DOHH2 (cell line): ENCODE measurements at regions not wholly inside any gene's neighbourhood (a gene's known extent, or its start where the extent isn't known, plus 50 kb on each side); places are given as distances from the start of the nearest gene placed in this dataset.

Experiments
- H3F3A ChIP-seq: fragments of 200-600 bp; sonication (generic), shearing (Covaris generic); 2 replicates; pipeline ENCODE4 v1.6.0; 2016; ENCODE audit warnings: antibody characterized with exemption, mild to moderate bottlenecking; ENCODE audit not compliant: control insufficient read depth, insufficient read depth
- H3K27ac ChIP-seq: fragments of 200-600 bp; sonication (generic); 2 replicates; pipeline ENCODE4 v1.5.1; 2014; ENCODE audit warnings: low read depth, mild to moderate bottlenecking, low read length, moderate library complexity
- H3K27me3 ChIP-seq: fragments of 200-600 bp; sonication (generic); 2 replicates; pipeline ENCODE4 v1.6.1; 2014; ENCODE audit warnings: mild to moderate bottlenecking, low read length, mixed read lengths; ENCODE audit not compliant: control insufficient read depth
- H3K36me3 ChIP-seq: fragments of 200-600 bp; sonication (generic); 2 replicates; pipeline ENCODE4 v1.6.1; 2014; ENCODE audit warnings: mild to moderate bottlenecking, low read length, moderate library complexity, mixed read lengths; ENCODE audit not compliant: control insufficient read depth
- H3K4me1 ChIP-seq: fragments of 200-600 bp; sonication (generic); 2 replicates; pipeline ENCODE4 v1.6.1; 2014; ENCODE audit warnings: mild to moderate bottlenecking, low read length, mixed read lengths; ENCODE audit not compliant: control insufficient read depth
- H3K4me2 ChIP-seq: fragments of 200-600 bp; sonication (generic); 2 replicates; pipeline ENCODE4 v1.6.0; 2014; ENCODE audit warnings: mild to moderate bottlenecking, low read length, moderate library complexity
- H3K4me3 ChIP-seq: fragments of 200-600 bp; sonication (generic); 2 replicates; pipeline ENCODE4 v1.5.1; 2014; ENCODE audit warnings: mild to moderate bottlenecking, low read length, mixed read lengths
- H3K79me2 ChIP-seq: fragments of 200-600 bp; sonication (generic); 2 replicates; pipeline ENCODE4 v1.6.1; 2014; ENCODE audit warnings: mild to moderate bottlenecking, low read length, mixed read lengths; ENCODE audit not compliant: control insufficient read depth
- H3K9me2 ChIP-seq: fragments of 200-600 bp; sonication (generic); replicated peaks from 2 replicates; pipeline ENCODE4 v1.6.1; 2014; ENCODE audit warnings: mild to moderate bottlenecking, low read length, mixed read lengths; ENCODE audit not compliant: control insufficient read depth
- H3K9me3 ChIP-seq: fragments of 200-600 bp; sonication (generic); 2 replicates; pipeline ENCODE4 v1.6.1; 2014; ENCODE audit warnings: antibody characterized with exemption, low read length, mixed read lengths; ENCODE audit not compliant: control insufficient read depth, insufficient read depth
- H4K20me1 ChIP-seq: fragments of 200-600 bp; sonication (generic); 2 replicates; pipeline ENCODE4 v1.6.0; 2014; ENCODE audit warnings: low read depth, mild to moderate bottlenecking, antibody characterized with exemption, low read length, moderate library complexity; ENCODE audit not compliant: control insufficient read depth, insufficient read depth
- CTCF ChIP-seq: fragments of 200-600 bp; sonication (generic); IDR thresholded peaks from one replicate; pipeline ENCODE4 v1.5.1; 2014; ENCODE audit warnings: antibody characterized with exemption, mild to moderate bottlenecking, low read depth, low read length; ENCODE audit not compliant: poor library complexity, severe bottlenecking
- EZH2phosphoT487 ChIP-seq: fragments of 200-600 bp; sonication (generic); IDR thresholded peaks from 2 replicates; pipeline ENCODE4 v1.6.1; 2017; ENCODE audit warnings: borderline replicate concordance, mild to moderate bottlenecking, antibody characterized with exemption, low read length, moderate library complexity, mixed read lengths

DNA sequence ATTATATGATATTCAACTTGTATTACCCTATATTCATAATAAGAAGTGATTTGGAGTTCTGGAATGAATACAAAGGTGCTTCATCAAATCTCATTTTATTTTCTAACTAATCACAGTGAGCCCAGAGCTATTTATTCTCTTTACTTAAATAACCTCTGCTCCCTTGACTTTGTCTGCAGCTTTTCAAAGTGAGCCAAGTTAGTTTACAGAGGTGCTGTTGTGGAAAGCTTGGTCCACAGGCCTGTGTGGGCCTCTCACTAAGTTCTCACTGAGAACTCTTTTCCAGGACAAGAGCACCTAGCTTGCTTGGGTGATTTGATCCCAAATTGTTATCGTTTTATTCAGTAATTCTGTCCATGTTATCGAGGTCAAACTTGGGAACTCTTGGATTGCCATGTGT, 319.3 kb downstream of the RFC3 start:
- TF ChIP-seq CTCF (no peak), EZH2phosphoT487 (no peak)
- Histone ChIP-seq H3K27me3 (no peaks in the 10 kb centered on the region), H3K79me2 (no peaks in the 10 kb centered on the region), H3K4me1 (no peaks in the 10 kb centered on the region), H3K36me3 (no peaks in the 10 kb centered on the region), H3K9me3 (no peaks in the 10 kb centered on the region), H3K27ac (no peak overlapping the region), H3K9me2 (no peaks in the 10 kb centered on the region), H3F3A (no peaks in the 10 kb centered on the region), H3K4me2 (no peak overlapping the region), H3K4me3 (no peak overlapping the region), H4K20me1 (no peaks in the 10 kb centered on the region)

DNA sequence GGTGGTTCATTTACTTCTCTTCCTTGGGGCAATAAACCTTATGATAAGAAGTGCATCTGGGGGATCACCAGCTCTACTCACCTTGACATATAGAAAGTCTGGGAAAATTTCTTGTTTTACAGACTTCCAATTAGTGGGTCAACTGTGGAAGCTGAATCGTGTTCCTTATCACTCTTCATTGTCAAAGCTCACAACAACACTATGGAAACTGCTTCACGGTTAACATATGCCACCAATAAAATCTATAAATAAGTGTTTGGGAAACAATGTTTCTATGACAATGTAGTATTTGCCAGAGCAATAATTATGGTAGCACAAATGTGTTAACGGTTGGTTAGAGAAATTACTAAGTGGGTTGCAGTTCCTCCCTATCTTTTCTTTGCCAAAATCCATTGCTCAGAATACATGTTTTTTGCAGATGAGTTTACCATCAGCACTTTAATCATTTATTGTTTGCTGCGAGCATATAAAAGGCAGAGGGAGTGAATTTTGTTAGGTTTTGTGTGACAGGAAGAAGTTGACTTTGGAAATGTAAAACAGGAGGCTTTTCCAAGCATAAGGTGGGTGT, 321.8 kb downstream of the RFC3 start:
- no peak overlapping the region for H3K27ac ChIP-seq
- no peaks in the 10 kb centered on the region for H3K4me1 ChIP-seq
- no peak overlapping the region for H3K4me2 ChIP-seq
- no peaks in the 10 kb centered on the region for H3K79me2 ChIP-seq
- H3K27me3 ChIP-seq, result no peaks in the 10 kb centered on the region
- H3F3A ChIP-seq, result no peaks in the 10 kb centered on the region
- H3K9me2 ChIP-seq, result no peaks in the 10 kb centered on the region
- H3K4me3 ChIP-seq, result no peak overlapping the region
- no peaks in the 10 kb centered on the region for H3K36me3 ChIP-seq
- H4K20me1 ChIP-seq, result no peaks in the 10 kb centered on the region
- no peaks in the 10 kb centered on the region for H3K9me3 ChIP-seq
- TF ChIP-seq EZH2phosphoT487 (no peak), CTCF (no peak)

GRCh38 chr13:34143637-34144036, 325.7 kb downstream of the RFC3 start:
- TF ChIP-seq CTCF (no peak), EZH2phosphoT487 (no peak)
- Histone ChIP-seq H4K20me1 (no peaks in the 10 kb centered on the region), H3K9me3 (no peaks in the 10 kb centered on the region), H3K79me2 (no peaks in the 10 kb centered on the region), H3K4me2 (no peak overlapping the region), H3K9me2 (no peaks in the 10 kb centered on the region), H3K27ac (no peak overlapping the region), H3K36me3 (no peaks in the 10 kb centered on the region), H3K27me3 (no peaks in the 10 kb centered on the region), H3K4me3 (no peak overlapping the region), H3K4me1 (no peaks in the 10 kb centered on the region), H3F3A (no peaks in the 10 kb centered on the region)
